A549 (cell line): ENCODE measurements at regions not wholly inside any gene's neighbourhood (a gene's known extent, or its start where the extent isn't known, plus 50 kb on each side); places are given as distances from the start of the nearest gene placed in this dataset.

Experiments used
- BHLHE40 ChIP-seq: IDR thresholded peaks from 2 replicates; pipeline ENCODE4 v1.6.1; 2012; ENCODE audit warnings: low read depth, low read length, inconsistent platforms
- CTCF ChIP-seq: fragments of >200 bp; sonication (Bioruptor Twin); formaldehyde crosslinking; IDR thresholded peaks from 3 replicates; pipeline ENCODE4 v1.5.1; 2016
- E2F6 ChIP-seq: IDR thresholded peaks from 2 replicates; pipeline ENCODE4 v1.6.1; 2012; ENCODE audit warnings: low read depth, borderline replicate concordance
- ELK1 ChIP-seq: fragments of 150-350 bp; IDR thresholded peaks from 2 replicates; pipeline ENCODE4 v1.6.1; 2014; ENCODE audit warnings: low read depth, mild to moderate bottlenecking, low read length
- EP300 ChIP-seq, 2 experiments: fragments of >200 bp; sonication (Bioruptor Twin); formaldehyde crosslinking; IDR thresholded peaks; 2 replicates in 1 of 2; 3 replicates in 1 of 2; pipeline ENCODE4 v1.6.1; 2016 to 2017
- FOSL2 ChIP-seq, 2 experiments: fragments of 450-650 bp in 1 of 2; fragments of >200 bp in 1 of 2; sonication (Bioruptor Twin) in 1 of 2; formaldehyde crosslinking; IDR thresholded peaks; 2 replicates each; pipeline versions ENCODE4 v1.5.0 to v1.6.1; 2016 to 2020; ENCODE audit warnings: mild to moderate bottlenecking in 1 of 2, moderate library complexity in 1 of 2
- GATA3 ChIP-seq: IDR thresholded peaks from 2 replicates; pipeline ENCODE4 v1.6.1; 2012; ENCODE audit warnings: borderline replicate concordance
- HDAC2 ChIP-seq: fragments of 200-600 bp; sonication (generic); IDR thresholded peaks from 2 replicates; pipeline ENCODE4 v1.6.1; 2016
- MAZ ChIP-seq: fragments of 150-350 bp; IDR thresholded peaks from 2 replicates; pipeline ENCODE4 v1.6.1; 2014; ENCODE audit warnings: antibody characterized with exemption, low read depth, low read length, borderline replicate concordance
- PBX3 ChIP-seq: IDR thresholded peaks from 2 replicates; pipeline ENCODE4 v1.6.1; 2012
- POLR2A ChIP-seq: IDR thresholded peaks from 2 replicates; pipeline ENCODE4 v1.6.1; 2012; ENCODE audit warnings: mild to moderate bottlenecking, low read length
- RAD21 ChIP-seq, 2 experiments: fragments of >200 bp in 1 of 2; sonication (Bioruptor Twin) in 1 of 2; formaldehyde crosslinking in 1 of 2; IDR thresholded peaks in 1 of 2; conservative IDR thresholded peaks in 1 of 2; 2 replicates in 1 of 2; 3 replicates in 1 of 2; pipeline ENCODE4 v1.6.1; 2012 to 2018; ENCODE audit warnings: inconsistent platforms in 1 of 2

GRCh38 chr16:62254372-62254771 lies 218.1 kb upstream of the CDH8 start:
- TF ChIP-seq RAD21 (conservative IDR thresholded peaks at IDR 0.05 in 1 of 2, IDR thresholded peaks at IDR 0.05 in 1 of 2) (no peak), CTCF (no peak), POLR2A (no peak), EP300 (IDR thresholded peaks at IDR 0.05) (no peak), ELK1 (no peak), BHLHE40 (no peak), GATA3 (no peak), MAZ (no peak), PBX3 (no peak), E2F6 (no peak), FOSL2 (IDR thresholded peaks at IDR 0.05) (no peak), FOSL2 (CRISPR knock-in tag; IDR thresholded peaks at IDR 0.05) (no peak), HDAC2 (no peak)
